A673 (cell line): ENCODE measurements at regions not wholly inside any gene's neighbourhood (a gene's known extent, or its start where the extent isn't known, plus 50 kb on each side); places are given as distances from the start of the nearest gene placed in this dataset.

Experiments used
- BruUV-seq: library from RNA; stranded (reverse); fragments of 400-500 nt; replicated peaks from 2 replicates; lab custom pipeline; 2021; lab: Mats Ljungman, UMichigan
- CTCF ChIA-PET: fragments of 300-600 bp; sonication (Branson Sonifier 250); formaldehyde crosslinking; loops from one replicate; lab custom pipeline; 2022; ENCODE audit warnings: antibody characterized with exemption; lab: Charles Lee
- POLR2A ChIA-PET: fragments of 300-600 bp; sonication (Branson Sonifier 250); formaldehyde crosslinking; loops from one replicate; lab custom pipeline; 2022; ENCODE audit warnings: antibody characterized with exemption; ENCODE audit not compliant: low non-redundant PET; lab: Charles Lee
- DNase-seq: peaks from one replicate; pipeline ENCODE4 v3.0.0-alpha.2; 2015; ENCODE audit warnings: low spot score
- H3K27ac ChIP-seq: fragments of 200-600 bp; sonication (generic); 2 replicates; pipeline ENCODE4 v1.5.1; 2016; ENCODE audit warnings: mixed run types, low read depth, mild to moderate bottlenecking, mixed read lengths, antibody characterized with exemption, low read length; ENCODE audit not compliant: poor library complexity, severe bottlenecking
- H3K27me3 ChIP-seq: fragments of 200-600 bp; sonication (generic); replicated peaks from 2 replicates; pipeline ENCODE4 v1.6.1; 2017; ENCODE audit warnings: mixed run types, low read depth, mild to moderate bottlenecking, mixed read lengths, antibody characterized with exemption, low read length; ENCODE audit not compliant: insufficient read depth, poor library complexity
- H3K36me3 ChIP-seq: fragments of 200-600 bp; sonication (generic); 2 replicates; pipeline ENCODE4 v1.6.1; 2016; ENCODE audit warnings: mixed run types, mild to moderate bottlenecking, mixed read lengths, antibody characterized with exemption, low read length; ENCODE audit not compliant: insufficient read depth, poor library complexity, severe bottlenecking
- H3K4me1 ChIP-seq: fragments of 200-600 bp; sonication (generic); 2 replicates; pipeline ENCODE4 v1.6.1; 2017; ENCODE audit warnings: mixed run types, mild to moderate bottlenecking, mixed read lengths, antibody characterized with exemption, low read length; ENCODE audit not compliant: insufficient read depth, poor library complexity, severe bottlenecking
- H3K4me3 ChIP-seq: fragments of 200-600 bp; sonication (generic); 2 replicates; pipeline ENCODE4 v1.5.1; 2016; ENCODE audit warnings: low read depth, mixed run types, mild to moderate bottlenecking, mixed read lengths, low read length; ENCODE audit not compliant: poor library complexity, severe bottlenecking
- H3K9me3 ChIP-seq: fragments of 200-600 bp; sonication (generic); 2 replicates; pipeline ENCODE4 v1.6.1; 2016; ENCODE audit warnings: mixed run types, low read depth, mild to moderate bottlenecking, mixed read lengths, antibody characterized with exemption, low read length; ENCODE audit not compliant: poor library complexity, severe bottlenecking
- EZH2 ChIP-seq: fragments of 200-600 bp; sonication (generic); IDR thresholded peaks from 2 replicates; pipeline ENCODE4 v1.6.1; 2017; ENCODE audit warnings: borderline replicate concordance, low read depth, mild to moderate bottlenecking, mixed read lengths, antibody characterized with exemption, low read length; ENCODE audit not compliant: poor library complexity, severe bottlenecking
- intact Hi-C: fragments of 100-400 bp; cut with micrococcal nuclease; formaldehyde crosslinking; loops from one replicate; pipeline ENCODE4 v1.10.0; 2022; ENCODE audit not compliant: unreplicated experiment
- TF ChIP-seq, protein P1 (sequence below): fragments of 300-800, 200-600 bp; sonication (generic); conservative IDR thresholded peaks from 2 replicates; pipeline ENCODE4 v1.5.1; 2017; ENCODE audit warnings: low read depth, mild to moderate bottlenecking, antibody characterized with exemption, low read length, moderate library complexity, mixed read lengths

DNA sequence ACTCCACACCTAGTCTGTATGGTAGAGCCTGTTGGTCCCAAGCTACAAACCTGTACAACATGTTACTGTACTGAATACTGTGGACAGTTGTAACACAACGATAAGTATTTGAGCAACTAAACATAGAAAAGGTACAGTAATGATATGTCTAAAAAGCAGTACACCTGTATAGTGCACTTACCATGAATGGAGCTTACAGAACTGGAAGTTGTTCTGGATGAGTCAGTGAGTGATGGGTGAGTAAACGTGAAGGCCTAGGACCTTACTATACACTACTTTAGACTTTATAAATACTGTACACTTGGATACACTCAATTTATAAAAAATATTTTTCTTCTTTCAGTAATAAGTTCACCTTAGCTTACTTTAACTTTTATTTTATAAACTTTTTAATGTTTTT is 104.0 kb downstream of the TMA16 start:
- H3K36me3 ChIP-seq, result no peaks in the 10 kb centered on the region
- CTCF ChIA-PET, result no interaction called here
- H3K9me3 ChIP-seq, result no peaks in the 10 kb centered on the region
- H3K4me1 ChIP-seq, result no peaks in the 10 kb centered on the region
- no peak for DNase-seq
- H3K4me3 ChIP-seq, result no peak overlapping the region
- no peak for TF ChIP-seq EZH2
- TF ChIP-seq, protein P1, sequence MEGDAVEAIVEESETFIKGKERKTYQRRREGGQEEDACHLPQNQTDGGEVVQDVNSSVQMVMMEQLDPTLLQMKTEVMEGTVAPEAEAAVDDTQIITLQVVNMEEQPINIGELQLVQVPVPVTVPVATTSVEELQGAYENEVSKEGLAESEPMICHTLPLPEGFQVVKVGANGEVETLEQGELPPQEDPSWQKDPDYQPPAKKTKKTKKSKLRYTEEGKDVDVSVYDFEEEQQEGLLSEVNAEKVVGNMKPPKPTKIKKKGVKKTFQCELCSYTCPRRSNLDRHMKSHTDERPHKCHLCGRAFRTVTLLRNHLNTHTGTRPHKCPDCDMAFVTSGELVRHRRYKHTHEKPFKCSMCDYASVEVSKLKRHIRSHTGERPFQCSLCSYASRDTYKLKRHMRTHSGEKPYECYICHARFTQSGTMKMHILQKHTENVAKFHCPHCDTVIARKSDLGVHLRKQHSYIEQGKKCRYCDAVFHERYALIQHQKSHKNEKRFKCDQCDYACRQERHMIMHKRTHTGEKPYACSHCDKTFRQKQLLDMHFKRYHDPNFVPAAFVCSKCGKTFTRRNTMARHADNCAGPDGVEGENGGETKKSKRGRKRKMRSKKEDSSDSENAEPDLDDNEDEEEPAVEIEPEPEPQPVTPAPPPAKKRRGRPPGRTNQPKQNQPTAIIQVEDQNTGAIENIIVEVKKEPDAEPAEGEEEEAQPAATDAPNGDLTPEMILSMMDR, result no peak
- BruUV-seq, result no TSS peak
- H3K27ac ChIP-seq, result no peak overlapping the region
- intact Hi-C loops, result no loop called here
- POLR2A ChIA-PET, result no interaction called here
- H3K27me3 ChIP-seq, result no peaks in the 10 kb centered on the region

DNA sequence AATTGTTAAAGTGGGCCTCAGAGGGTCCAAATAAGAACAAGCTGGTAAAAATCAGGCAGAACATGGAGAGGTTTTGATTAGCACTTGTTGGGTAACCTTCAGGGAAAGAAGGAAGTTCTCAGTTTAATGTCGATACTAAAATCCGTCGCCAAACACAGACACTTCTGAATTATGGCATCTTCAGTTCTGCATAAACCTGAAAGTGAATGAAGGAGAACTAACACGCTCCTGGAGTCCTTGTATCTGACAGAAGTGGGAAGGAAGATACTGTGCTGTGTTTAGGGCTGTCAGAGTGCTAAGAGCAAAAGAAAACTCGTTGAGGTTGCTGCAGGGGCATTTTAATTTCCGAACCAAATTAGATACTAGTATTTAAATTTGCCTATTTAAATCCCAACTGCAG is 106.2 kb downstream of the TMA16 start:
- H3K36me3 ChIP-seq, result no peaks in the 10 kb centered on the region
- ChIA-PET POLR2A (no interaction called here), CTCF (no interaction called here)
- intact Hi-C loops, result no loop called here
- TF ChIP-seq, protein P1, result no peak
- TF ChIP-seq EZH2, result no peak
- no peaks in the 10 kb centered on the region for H3K4me1 ChIP-seq
- no peak overlapping the region for H3K27ac ChIP-seq
- no peak overlapping the region for H3K4me3 ChIP-seq
- no peaks in the 10 kb centered on the region for H3K27me3 ChIP-seq
- BruUV-seq, result no TSS peak
- H3K9me3 ChIP-seq, result no peaks in the 10 kb centered on the region
- DNase-seq, result no peak

DNA sequence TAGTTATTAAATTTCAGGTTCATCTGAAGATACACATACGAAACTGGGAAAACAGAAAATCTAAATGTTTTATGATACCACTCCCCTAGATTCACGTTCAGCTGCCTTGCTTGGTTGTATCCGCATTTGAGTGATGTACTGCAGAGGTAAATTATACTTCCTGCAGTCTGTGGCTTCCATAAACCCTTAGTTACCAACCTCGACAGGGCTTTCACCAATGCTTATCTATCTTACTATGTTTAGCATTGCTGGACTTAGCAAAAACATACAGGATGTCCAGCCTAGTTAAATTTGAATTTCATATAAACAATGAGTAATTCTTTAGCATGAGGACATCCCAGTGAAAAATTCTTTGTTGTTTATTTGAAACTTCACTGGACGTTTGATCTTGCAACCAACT is 108.8 kb downstream of the TMA16 start:
- TF ChIP-seq, protein P1, result no peak
- no peak for TF ChIP-seq EZH2
- Histone ChIP-seq H3K9me3 (no peaks in the 10 kb centered on the region), H3K4me3 (no peak overlapping the region), H3K27ac (no peak overlapping the region), H3K36me3 (no peaks in the 10 kb centered on the region), H3K4me1 (no peaks in the 10 kb centered on the region), H3K27me3 (no peaks in the 10 kb centered on the region)
- DNase-seq, result no peak
- ChIA-PET CTCF (no interaction called here), POLR2A (no interaction called here)
- intact Hi-C loops, result no loop called here
- BruUV-seq, result no TSS peak
